Panc1 (cell line): ENCODE measurements at regions not wholly inside any gene's neighbourhood (a gene's known extent, or its start where the extent isn't known, plus 50 kb on each side); places are given as distances from the start of the nearest gene placed in this dataset.

Experiments
- ATAC-seq: fragments of 200-7000 bp; cut with Tn5 transposase; 2 replicates; pipeline ENCODE4 v1.9.1; 2020; ENCODE audit warnings: mild to moderate bottlenecking, moderate library complexity
- BruUV-seq: library from RNA; stranded (reverse); fragments of 400-500 nt; replicated peaks from 2 replicates; lab custom pipeline; 2021; lab: Mats Ljungman, UMichigan
- CTCF ChIA-PET: fragments of 300-600 bp; sonication (Branson Sonifier 250); formaldehyde crosslinking; loops from one replicate; lab custom pipeline; 2022; ENCODE audit warnings: antibody characterized with exemption; lab: Charles Lee
- POLR2A ChIA-PET: fragments of 300-600 bp; sonication (Branson Sonifier 250); formaldehyde crosslinking; loops from one replicate; lab custom pipeline; 2022; ENCODE audit warnings: antibody characterized with exemption; lab: Charles Lee
- DNase-seq: peaks from one replicate; pipeline ENCODE4 v3.0.0-alpha.2; 2010; ENCODE audit warnings: low read depth, low spot score
- H3K27ac ChIP-seq: 2 replicates; pipeline ENCODE4 v1.5.1; 2011; ENCODE audit warnings: mild to moderate bottlenecking, low read length, inconsistent platforms
- H3K27me3 ChIP-seq: fragments of 200-500 bp; sonication (Bioruptor generic); 2 replicates; pipeline ENCODE4 v1.6.0; 2014; ENCODE audit warnings: low read length, inconsistent platforms; ENCODE audit not compliant: control insufficient read depth, insufficient read depth
- H3K36me3 ChIP-seq: fragments of 200-500 bp; sonication (Bioruptor generic); 2 replicates; pipeline ENCODE4 v1.5.1; 2014; ENCODE audit warnings: inconsistent platforms, mild to moderate bottlenecking, low read length, moderate library complexity; ENCODE audit not compliant: control insufficient read depth, insufficient read depth
- H3K4me1 ChIP-seq: 2 replicates; pipeline ENCODE4 v1.5.1; 2011; ENCODE audit warnings: inconsistent platforms, mild to moderate bottlenecking, low read length, moderate library complexity; ENCODE audit not compliant: control insufficient read depth, insufficient read depth
- H3K4me3 ChIP-seq, 2 experiments: 2 replicates each; pipeline ENCODE4 v1.5.1; 2011 to 2012; ENCODE audit warnings: low read depth in 2 of 2, low read length in 2 of 2, mild to moderate bottlenecking in 2 of 2, inconsistent platforms in 1 of 2, moderate library complexity in 1 of 2
- H3K9me3 ChIP-seq: fragments of 200-500 bp; sonication (Bioruptor generic); 2 replicates; pipeline ENCODE4 v1.5.1; 2014; ENCODE audit warnings: low read depth, mild to moderate bottlenecking, inconsistent platforms, low read length, moderate library complexity; ENCODE audit not compliant: control insufficient read depth, insufficient read depth
- CTCF ChIP-seq: fragments of 450-650 bp; IDR thresholded peaks from 2 replicates; pipeline ENCODE4 v1.5.1; 2017; ENCODE audit warnings: mild to moderate bottlenecking
- POLR2AphosphoS5 ChIP-seq: IDR thresholded peaks from 2 replicates; pipeline ENCODE4 v1.6.1; 2012; ENCODE audit warnings: mild to moderate bottlenecking, low read depth, low read length, moderate library complexity
- REST ChIP-seq, 2 experiments: IDR thresholded peaks; 2 replicates each; pipeline ENCODE4 v1.6.1; 2011 to 2012; ENCODE audit warnings: low read depth in 2 of 2, control low read depth in 1 of 2, low read length in 1 of 2, mild to moderate bottlenecking in 1 of 2, moderate library complexity in 1 of 2; ENCODE audit not compliant: insufficient read depth in 1 of 2
- SIN3A ChIP-seq: IDR thresholded peaks from 2 replicates; pipeline ENCODE4 v1.6.1; 2012; ENCODE audit warnings: low read depth, mild to moderate bottlenecking, low read length, moderate library complexity, borderline replicate concordance; ENCODE audit not compliant: insufficient read depth
- TCF7L2 ChIP-seq: IDR thresholded peaks from 2 replicates; pipeline ENCODE4 v1.6.1; 2011; ENCODE audit warnings: mild to moderate bottlenecking, low read depth, low read length, inconsistent platforms
- in situ Hi-C: cut with HindIII; loops from 2 replicates; pipeline ENCODE4 v1.10.0; 2016; ENCODE audit warnings: low sequenced_read_pairs, low pct_unique_long_range_greater_than_20kb
- intact Hi-C: fragments of 100-400 bp; cut with micrococcal nuclease; formaldehyde crosslinking; loops from one replicate; pipeline ENCODE4 v1.10.0; 2022; ENCODE audit not compliant: unreplicated experiment

- DNase-seq (no peak), ATAC-seq (no peak)
- H3K27me3 ChIP-seq, result no peaks in the 10 kb centered on the region
- no peaks in the 10 kb centered on the region for H3K4me1 ChIP-seq
- intact Hi-C loops (no loop called here), in situ Hi-C loops (no loop called here)
- CTCF ChIA-PET, result no interaction called here
- no peaks in the 10 kb centered on the region for H3K9me3 ChIP-seq
- TF ChIP-seq POLR2AphosphoS5, result no peak
- H3K4me3 ChIP-seq, result no peak overlapping the region
- H3K36me3 ChIP-seq, result no peaks in the 10 kb centered on the region
- H3K27ac ChIP-seq, result no peak overlapping the region
- POLR2A ChIA-PET, result no interaction called here
- no TSS peak for BruUV-seq
Measured at GRCh38 chr1:188243456-188243855, 1414.7 kb downstream of the PLA2G4A start.

GRCh38 chr1:188244681-188245080 is 1415.9 kb downstream of the PLA2G4A start:
- in situ Hi-C loops (no loop called here), intact Hi-C loops (no loop called here)
- no peak for DNase-seq
- Histone ChIP-seq H3K4me1 (no peaks in the 10 kb centered on the region), H3K27me3 (no peaks in the 10 kb centered on the region), H3K36me3 (no peaks in the 10 kb centered on the region), H3K9me3 (no peaks in the 10 kb centered on the region), H3K27ac (no peak overlapping the region), H3K4me3 (no peak overlapping the region)
- no TSS peak for BruUV-seq
- TF ChIP-seq CTCF (no peak), TCF7L2 (no peak), REST (IDR thresholded peaks at IDR 0.05; ENCODE audit: insufficient read depth in 1 of 2, low read depth in 2 of 2, low read length in 1 of 2) (no peak), SIN3A (no peak), POLR2AphosphoS5 (no peak)
- CTCF ChIA-PET, result no interaction called here
- no peak for ATAC-seq
- POLR2A ChIA-PET, result no interaction called here

- ChIA-PET CTCF (no interaction called here), POLR2A (no interaction called here)
- no peak for DNase-seq
- no TSS peak for BruUV-seq
- Histone ChIP-seq H3K4me1 (no peaks in the 10 kb centered on the region), H3K4me3 (no peak overlapping the region), H3K9me3 (no peaks in the 10 kb centered on the region), H3K27ac (no peak overlapping the region), H3K36me3 (no peaks in the 10 kb centered on the region), H3K27me3 (no peaks in the 10 kb centered on the region)
- in situ Hi-C loops (no loop called here), intact Hi-C loops (no loop called here)
- no peak for TF ChIP-seq CTCF
- no peak for TF ChIP-seq POLR2AphosphoS5
- TF ChIP-seq REST (IDR thresholded peaks at IDR 0.05; ENCODE audit: insufficient read depth in 1 of 2, low read depth in 2 of 2, low read length in 1 of 2), result no peak
- TF ChIP-seq SIN3A, result no peak
- TF ChIP-seq TCF7L2, result no peak
- no peak for ATAC-seq
Measured at GRCh38 chr1:188247255-188247654, 1418.5 kb downstream of the PLA2G4A start.
